GM23338 (cell line): ENCODE measurements at regions not wholly inside any gene's neighbourhood (a gene's known extent, or its start where the extent isn't known, plus 50 kb on each side); places are given as distances from the start of the nearest gene placed in this dataset.

Experiments
- ATAC-seq: fragments of 200-7000 bp; cut with Tn5 transposase; 3 replicates; pipeline ENCODE4 v1.9.1; 2020
- DNase-seq: peaks from one replicate; pipeline ENCODE4 v3.0.0-alpha.2; 2015; ENCODE audit warnings: low spot score
- H2AFZ ChIP-seq: fragments of 200-600 bp; sonication (generic); 2 replicates; pipeline ENCODE4 v1.8.0; 2016; ENCODE audit warnings: antibody characterized with exemption, mild to moderate bottlenecking, moderate library complexity
- H3F3A ChIP-seq: fragments of 200-600 bp; sonication (generic); replicated peaks from 2 replicates; pipeline ENCODE4 v1.8.0; 2017; ENCODE audit warnings: antibody characterized with exemption, mixed run types, low read depth
- H3K27ac ChIP-seq: fragments of 200-600 bp; sonication (generic); 2 replicates; pipeline ENCODE4 v1.6.1; 2016; ENCODE audit warnings: low read depth
- H3K27me3 ChIP-seq: fragments of 200-600 bp; sonication (generic); 2 replicates; pipeline ENCODE4 v1.8.0; 2016; ENCODE audit warnings: mild to moderate bottlenecking, mixed run types, moderate library complexity; ENCODE audit not compliant: insufficient read depth
- H3K36me3 ChIP-seq: fragments of 200-600 bp; sonication (generic); 2 replicates; pipeline ENCODE4 v1.8.0; 2016; ENCODE audit warnings: mild to moderate bottlenecking; ENCODE audit not compliant: insufficient read depth
- H3K4me1 ChIP-seq: fragments of 200-600 bp; sonication (generic); 2 replicates; pipeline ENCODE4 v1.8.0; 2016; ENCODE audit warnings: mild to moderate bottlenecking, moderate library complexity; ENCODE audit not compliant: insufficient read depth
- H3K4me2 ChIP-seq: fragments of 200-600 bp; sonication (generic); 2 replicates; pipeline ENCODE4 v1.7.1; 2017; ENCODE audit warnings: mixed run types
- H3K4me3 ChIP-seq: fragments of 200-600 bp; sonication (generic); 2 replicates; pipeline ENCODE4 v1.6.1; 2016; ENCODE audit warnings: mixed run types
- H3K79me2 ChIP-seq: fragments of 200-600 bp; sonication (generic); replicated peaks from 2 replicates; pipeline ENCODE4 v1.8.0; 2017; ENCODE audit warnings: mild to moderate bottlenecking; ENCODE audit not compliant: insufficient read depth
- H3K9me2 ChIP-seq: fragments of 200-600 bp; sonication (generic); 2 replicates; pipeline ENCODE4 v1.8.0; 2017; ENCODE audit not compliant: insufficient read depth
- H4K20me1 ChIP-seq: fragments of 200-600 bp; sonication (generic); replicated peaks from 2 replicates; pipeline ENCODE4 v1.8.0; 2017; ENCODE audit warnings: mild to moderate bottlenecking; ENCODE audit not compliant: insufficient read depth
- H3K27ac Mint-ChIP-seq: 2 replicates; pipeline ENCODE4 v1.8.0; 2020; ENCODE audit warnings: inconsistent platforms, mild to moderate bottlenecking, moderate library complexity, mixed read lengths
- H3K27me3 Mint-ChIP-seq: 3 replicates; pipeline ENCODE4 v1.8.0; 2022; ENCODE audit warnings: low read depth, mild to moderate bottlenecking, moderate library complexity, mixed read lengths, inconsistent platforms; ENCODE audit not compliant: insufficient read depth, poor library complexity
- H3K36me3 Mint-ChIP-seq: 3 replicates; pipeline ENCODE4 v1.8.0; 2021; ENCODE audit warnings: low read depth, mild to moderate bottlenecking, inconsistent platforms, moderate library complexity, mixed read lengths
- H3K4me1 Mint-ChIP-seq: 3 replicates; pipeline ENCODE4 v1.8.0; 2020; ENCODE audit warnings: mild to moderate bottlenecking, inconsistent platforms, mixed read lengths
- H3K4me3 Mint-ChIP-seq: 3 replicates; pipeline ENCODE4 v1.8.0; 2021; ENCODE audit warnings: moderate library complexity, mild to moderate bottlenecking, inconsistent platforms, mixed read lengths
- H3K9me3 Mint-ChIP-seq: 3 replicates; pipeline ENCODE4 v1.8.0; 2020; ENCODE audit warnings: moderate library complexity, mild to moderate bottlenecking, inconsistent platforms, mixed read lengths
- CREB1 ChIP-seq: fragments of 250-450 bp; sonication (Bioruptor Pico); IDR thresholded peaks from 2 replicates; pipeline ENCODE4 v1.5.0; 2020; ENCODE audit warnings: low read depth, mild to moderate bottlenecking, moderate library complexity
- CTCF ChIP-seq, 2 experiments: fragments of 200-600 bp in 1 of 2; sonication (generic) in 1 of 2; conservative IDR thresholded peaks; 2 replicates each; pipeline versions ENCODE4 v1.5.1 to v1.6.1; 2016 to 2017; ENCODE audit warnings: antibody characterized with exemption in 2 of 2, low read depth in 2 of 2, mild to moderate bottlenecking in 2 of 2, moderate library complexity in 1 of 2
- EZH2 ChIP-seq: fragments of 200-600 bp; sonication (generic); IDR thresholded peaks from one replicate; pipeline ENCODE4 v1.8.0; 2017; ENCODE audit warnings: antibody characterized with exemption, mild to moderate bottlenecking, low read depth; ENCODE audit not compliant: unreplicated experiment
- EZH2phosphoT487 ChIP-seq: fragments of 200-600 bp; sonication (generic); IDR thresholded peaks from one replicate; pipeline ENCODE4 v1.8.1; 2018; ENCODE audit warnings: antibody characterized with exemption; ENCODE audit not compliant: unreplicated experiment
- JUNB ChIP-seq: IDR thresholded peaks from one replicate; pipeline ENCODE4 v1.6.1; 2016; ENCODE audit warnings: antibody characterized with exemption; ENCODE audit not compliant: unreplicated experiment
- NANOG ChIP-seq: IDR thresholded peaks from 2 replicates; pipeline ENCODE4 v1.6.1; 2016; ENCODE audit warnings: antibody characterized with exemption, borderline replicate concordance
- POLR2AphosphoS5 ChIP-seq: IDR thresholded peaks from 2 replicates; pipeline ENCODE4 v1.6.1; 2016; ENCODE audit warnings: antibody characterized with exemption, low read depth
- REST ChIP-seq: IDR thresholded peaks from one replicate; pipeline ENCODE4 v1.6.1; 2018; ENCODE audit warnings: antibody characterized with exemption; ENCODE audit not compliant: unreplicated experiment
- STAT1 ChIP-seq: IDR thresholded peaks from one replicate; pipeline ENCODE4 v1.6.1; 2016; ENCODE audit warnings: antibody characterized with exemption; ENCODE audit not compliant: unreplicated experiment
- ZNF114 ChIP-seq: fragments of 250-450 bp; sonication (Bioruptor Pico); IDR thresholded peaks from 2 replicates; pipeline ENCODE4 v1.5.0; 2020; ENCODE audit warnings: mild to moderate bottlenecking, moderate library complexity
- ZNF331 ChIP-seq: fragments of 250-450 bp; sonication (Bioruptor Pico); IDR thresholded peaks from 2 replicates; pipeline ENCODE4 v1.5.0; 2020; ENCODE audit warnings: low read depth, mild to moderate bottlenecking, moderate library complexity
- TF ChIP-seq, protein P1 (sequence below): IDR thresholded peaks from 2 replicates; pipeline ENCODE4 v1.6.1; 2016; ENCODE audit warnings: antibody characterized with exemption

GRCh38 chr15:69686626-69687025 lies 234.0 kb downstream of the RPLP1 start:
- TF ChIP-seq, protein P1, sequence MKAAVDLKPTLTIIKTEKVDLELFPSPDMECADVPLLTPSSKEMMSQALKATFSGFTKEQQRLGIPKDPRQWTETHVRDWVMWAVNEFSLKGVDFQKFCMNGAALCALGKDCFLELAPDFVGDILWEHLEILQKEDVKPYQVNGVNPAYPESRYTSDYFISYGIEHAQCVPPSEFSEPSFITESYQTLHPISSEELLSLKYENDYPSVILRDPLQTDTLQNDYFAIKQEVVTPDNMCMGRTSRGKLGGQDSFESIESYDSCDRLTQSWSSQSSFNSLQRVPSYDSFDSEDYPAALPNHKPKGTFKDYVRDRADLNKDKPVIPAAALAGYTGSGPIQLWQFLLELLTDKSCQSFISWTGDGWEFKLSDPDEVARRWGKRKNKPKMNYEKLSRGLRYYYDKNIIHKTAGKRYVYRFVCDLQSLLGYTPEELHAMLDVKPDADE = no peak
- TF ChIP-seq EZH2phosphoT487 (no peak), CTCF (conservative IDR thresholded peaks at IDR 0.05; ENCODE audit: low read depth in 2 of 2) (no peak), POLR2AphosphoS5 (no peak), CREB1 (no peak)
- no peak overlapping the region for H3K27ac Mint-ChIP-seq
- H3K27ac ChIP-seq = no peak overlapping the region
- H3K27me3 ChIP-seq = no peaks in the 10 kb centered on the region
- peaks cover 4% of the 10 kb centered on the region; the same call in 1 of the 3 replicates for H3K4me1 Mint-ChIP-seq
- peaks cover 39% of the 10 kb centered on the region for H3K9me3 Mint-ChIP-seq
- H3K4me1 ChIP-seq = no peaks in the 10 kb centered on the region
- peaks cover 10% of the 10 kb centered on the region for H3K27me3 Mint-ChIP-seq
- H3K9me2 ChIP-seq = 0 out of 2 replicates have a peak, but pooled peaks cover 9% of the 10 kb centered on the region
- no peak overlapping the region for H2AFZ ChIP-seq
- no peak overlapping the region for H3K4me2 ChIP-seq
- H3K79me2 ChIP-seq = no peaks in the 10 kb centered on the region
- H3K36me3 Mint-ChIP-seq = peaks cover 11% of the 10 kb centered on the region; the same call in 2 of the 3 replicates
- ATAC-seq = no peak
- no peak overlapping the region for H3K4me3 ChIP-seq
- DNase-seq = no peak
- H3K36me3 ChIP-seq = no peaks in the 10 kb centered on the region
- H4K20me1 ChIP-seq = no peaks in the 10 kb centered on the region
- H3K4me3 Mint-ChIP-seq = no peak overlapping the region
- H3F3A ChIP-seq = no peaks in the 10 kb centered on the region

DNA sequence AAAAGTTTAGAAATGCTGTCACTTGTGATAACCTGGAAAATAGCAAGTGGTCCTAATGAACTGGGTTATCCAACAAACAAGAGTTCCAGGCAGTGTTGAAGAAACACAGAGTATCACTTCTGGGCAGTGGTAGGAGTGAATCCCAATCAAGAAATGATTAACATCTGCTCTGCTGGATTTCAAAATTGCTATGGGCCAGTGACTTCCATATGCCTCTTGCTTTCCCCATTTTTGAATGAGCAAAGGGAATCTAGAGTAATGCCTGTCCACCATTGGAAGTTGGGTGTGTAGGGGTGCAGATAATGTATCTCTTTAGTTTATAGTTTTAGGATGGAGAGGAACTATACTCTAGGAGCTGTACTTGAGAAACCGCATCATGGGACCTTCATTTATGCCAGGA lies 236.5 kb downstream of the RPLP1 start:
- Histone ChIP-seq H3K4me1 (no peaks in the 10 kb centered on the region), H3K4me2 (no peak overlapping the region), H2AFZ (no peak overlapping the region), H3K27me3 (no peaks in the 10 kb centered on the region), H3K79me2 (no peaks in the 10 kb centered on the region), H3K4me3 (no peak overlapping the region), H4K20me1 (no peaks in the 10 kb centered on the region), H3F3A (no peaks in the 10 kb centered on the region), H3K36me3 (no peaks in the 10 kb centered on the region), H3K27ac (no peak overlapping the region), H3K9me2 (0 out of 2 replicates have a peak, but pooled peaks cover 6% of the 10 kb centered on the region)
- Mint-ChIP-seq H3K27ac (no peak overlapping the region), H3K4me3 (no peak overlapping the region), H3K27me3 (peaks cover 13% of the 10 kb centered on the region), H3K9me3 (peaks cover 32% of the 10 kb centered on the region), H3K36me3 (peaks cover 5% of the 10 kb centered on the region; the same call in 2 of the 3 replicates), H3K4me1 (peaks cover 4% of the 10 kb centered on the region; the same call in 1 of the 3 replicates)
- DNase-seq (no peak), ATAC-seq (no peak)
- TF ChIP-seq EZH2phosphoT487 (no peak), CREB1 (no peak), NANOG (no peak), REST (no peak), JUNB (no peak), CTCF (conservative IDR thresholded peaks at IDR 0.05; ENCODE audit: low read depth in 2 of 2) (no peak), STAT1 (no peak), ZNF331 (CRISPR knock-in tag) (no peak), ZNF114 (CRISPR knock-in tag) (no peak), POLR2AphosphoS5 (no peak), EZH2 (no peak)
- TF ChIP-seq, protein P1 = no peak
